ENCODE measurements at regions not wholly inside any gene's neighbourhood (a gene's known extent, or its start where the extent isn't known, plus 50 kb on each side); places are given as distances from the start of the nearest gene placed in this dataset.

DNA sequence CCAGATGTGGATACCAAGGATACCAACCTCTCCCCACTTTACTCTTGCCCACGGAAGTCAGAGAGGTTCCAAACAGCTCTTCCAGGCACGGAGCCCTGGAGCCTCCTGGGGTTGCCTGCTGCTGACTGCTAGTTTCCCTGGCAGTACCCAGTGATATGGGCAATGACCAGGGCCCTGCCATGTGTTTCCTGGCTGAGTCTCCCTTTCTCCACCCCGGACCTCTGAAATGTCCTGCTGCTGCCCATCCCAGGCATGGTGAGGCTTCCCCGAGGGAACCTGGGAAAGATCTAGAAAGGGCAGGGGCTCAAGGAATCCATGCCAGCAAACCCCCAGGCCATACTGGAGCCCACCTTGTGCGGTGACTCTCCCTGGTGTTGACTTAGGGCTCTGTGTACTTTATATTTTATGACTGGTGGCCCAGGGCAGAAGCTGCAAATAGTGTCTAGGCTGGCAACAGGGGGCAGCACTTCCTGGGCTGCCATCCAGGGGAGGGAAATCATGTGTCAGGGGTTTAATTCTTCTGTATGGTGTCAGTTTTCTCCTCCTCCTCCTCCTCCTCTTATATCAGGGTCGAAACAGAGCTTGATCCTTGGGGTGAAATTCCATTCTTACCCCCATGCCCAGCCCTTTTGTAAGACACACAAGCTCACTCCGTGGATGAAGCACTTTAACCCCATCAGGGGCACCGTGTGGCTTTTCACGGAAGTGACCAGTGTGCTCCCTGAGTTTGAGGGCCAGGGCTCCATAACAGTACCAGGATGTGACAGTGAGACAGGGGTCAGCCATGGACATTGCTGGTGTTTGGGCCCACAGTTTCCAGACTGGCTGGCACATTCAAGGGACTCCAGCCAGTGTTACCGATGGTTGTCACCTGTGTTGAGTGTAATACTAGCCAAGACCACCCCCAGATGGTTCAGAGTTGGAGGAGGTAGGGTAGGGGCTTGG, 62.4 kb upstream of the GDF10 start:
- no peak overlapping the region for H3K27ac Mint-ChIP-seq
- no peaks in the 10 kb centered on the region for H3K36me3 Mint-ChIP-seq (ENCODE audit: low read depth)
- TF ChIP-seq, protein P1, sequence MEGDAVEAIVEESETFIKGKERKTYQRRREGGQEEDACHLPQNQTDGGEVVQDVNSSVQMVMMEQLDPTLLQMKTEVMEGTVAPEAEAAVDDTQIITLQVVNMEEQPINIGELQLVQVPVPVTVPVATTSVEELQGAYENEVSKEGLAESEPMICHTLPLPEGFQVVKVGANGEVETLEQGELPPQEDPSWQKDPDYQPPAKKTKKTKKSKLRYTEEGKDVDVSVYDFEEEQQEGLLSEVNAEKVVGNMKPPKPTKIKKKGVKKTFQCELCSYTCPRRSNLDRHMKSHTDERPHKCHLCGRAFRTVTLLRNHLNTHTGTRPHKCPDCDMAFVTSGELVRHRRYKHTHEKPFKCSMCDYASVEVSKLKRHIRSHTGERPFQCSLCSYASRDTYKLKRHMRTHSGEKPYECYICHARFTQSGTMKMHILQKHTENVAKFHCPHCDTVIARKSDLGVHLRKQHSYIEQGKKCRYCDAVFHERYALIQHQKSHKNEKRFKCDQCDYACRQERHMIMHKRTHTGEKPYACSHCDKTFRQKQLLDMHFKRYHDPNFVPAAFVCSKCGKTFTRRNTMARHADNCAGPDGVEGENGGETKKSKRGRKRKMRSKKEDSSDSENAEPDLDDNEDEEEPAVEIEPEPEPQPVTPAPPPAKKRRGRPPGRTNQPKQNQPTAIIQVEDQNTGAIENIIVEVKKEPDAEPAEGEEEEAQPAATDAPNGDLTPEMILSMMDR (IDR thresholded peaks at IDR 0.05; ENCODE audit: unreplicated experiment in 3 of 3): no peak
- peaks cover 7% of the 10 kb centered on the region for H3K9me3 Mint-ChIP-seq
- H3K4me1 Mint-ChIP-seq: no peaks in the 10 kb centered on the region
- peaks cover 16% of the 10 kb centered on the region for H3K27me3 Mint-ChIP-seq (ENCODE audit: low read depth)
- no peak overlapping the region for H3K4me3 Mint-ChIP-seq

DNA sequence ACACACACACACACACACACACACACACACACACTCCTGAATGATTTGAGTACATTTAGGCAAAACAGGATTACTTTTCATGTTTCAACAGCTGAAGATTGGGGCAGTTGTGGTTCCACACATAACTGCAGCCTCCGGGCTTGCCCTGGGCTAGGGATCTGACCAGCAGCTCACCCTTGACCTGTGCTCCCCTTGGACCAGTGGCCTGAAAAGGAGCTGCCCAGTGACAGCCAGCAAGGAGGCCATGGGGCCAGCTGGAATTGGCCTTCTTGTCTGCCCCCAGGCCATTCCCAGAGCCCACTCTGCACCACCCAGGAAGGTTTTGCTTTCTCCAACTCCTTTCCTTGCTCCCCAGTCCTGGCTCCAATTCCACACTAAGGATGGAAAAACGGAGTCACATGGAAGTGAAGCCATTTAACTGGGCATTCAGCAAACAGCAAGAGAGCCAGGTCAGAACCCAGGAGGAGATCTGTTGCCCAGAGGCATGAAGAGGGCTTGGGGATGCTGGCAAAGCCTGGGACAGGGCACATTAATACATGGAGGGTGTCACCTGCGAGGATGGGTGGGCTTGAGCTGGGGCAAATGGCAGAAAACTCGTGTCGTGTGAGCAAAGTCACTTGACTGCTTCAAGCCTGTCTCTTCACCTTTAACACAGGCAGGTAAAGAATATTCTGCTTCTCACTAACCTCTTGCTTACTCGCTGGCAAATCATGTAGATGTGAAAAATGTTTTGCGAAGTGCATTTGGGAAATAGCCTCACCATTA, 61.5 kb upstream of the GDF10 start:
- no peaks in the 10 kb centered on the region for H3K36me3 Mint-ChIP-seq (ENCODE audit: low read depth)
- no peaks in the 10 kb centered on the region for H3K4me1 Mint-ChIP-seq
- H3K9me3 Mint-ChIP-seq: peaks cover 7% of the 10 kb centered on the region
- peaks cover 16% of the 10 kb centered on the region for H3K27me3 Mint-ChIP-seq (ENCODE audit: low read depth)
- TF ChIP-seq, protein P1 (IDR thresholded peaks at IDR 0.05; ENCODE audit: unreplicated experiment in 3 of 3): no peak
- no peak overlapping the region for H3K27ac Mint-ChIP-seq
- H3K4me3 Mint-ChIP-seq: no peak overlapping the region

DNA sequence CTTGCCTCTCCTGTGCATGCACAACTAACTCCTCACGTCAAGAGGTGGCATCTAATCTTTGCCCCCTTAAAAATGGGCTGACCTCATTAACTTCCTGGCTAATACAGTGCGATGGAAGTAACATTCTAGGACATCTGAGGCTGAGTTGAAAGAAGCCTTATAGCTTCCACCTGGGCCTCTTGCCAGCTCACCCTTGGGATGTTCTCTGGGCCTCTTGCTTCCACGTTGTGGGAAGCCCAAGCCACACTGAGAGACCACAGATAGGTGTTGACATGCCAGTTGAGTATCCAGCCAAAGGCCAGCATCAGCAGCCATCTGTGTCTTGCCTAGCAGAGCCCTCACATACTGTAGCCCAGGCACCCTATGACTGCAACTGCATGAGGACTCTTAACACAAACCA, 60.8 kb upstream of the GDF10 start:
- H3K27ac Mint-ChIP-seq: no peak overlapping the region
- peaks cover 3% of the 10 kb centered on the region for H3K4me1 Mint-ChIP-seq
- no peaks in the 10 kb centered on the region for H3K36me3 Mint-ChIP-seq (ENCODE audit: low read depth)
- H3K9me3 Mint-ChIP-seq: peaks cover 7% of the 10 kb centered on the region
- peaks cover 16% of the 10 kb centered on the region for H3K27me3 Mint-ChIP-seq (ENCODE audit: low read depth)
- TF ChIP-seq, protein P1 (IDR thresholded peaks at IDR 0.05; ENCODE audit: unreplicated experiment in 3 of 3): no peak
- H3K4me3 Mint-ChIP-seq: no peak overlapping the region

DNA sequence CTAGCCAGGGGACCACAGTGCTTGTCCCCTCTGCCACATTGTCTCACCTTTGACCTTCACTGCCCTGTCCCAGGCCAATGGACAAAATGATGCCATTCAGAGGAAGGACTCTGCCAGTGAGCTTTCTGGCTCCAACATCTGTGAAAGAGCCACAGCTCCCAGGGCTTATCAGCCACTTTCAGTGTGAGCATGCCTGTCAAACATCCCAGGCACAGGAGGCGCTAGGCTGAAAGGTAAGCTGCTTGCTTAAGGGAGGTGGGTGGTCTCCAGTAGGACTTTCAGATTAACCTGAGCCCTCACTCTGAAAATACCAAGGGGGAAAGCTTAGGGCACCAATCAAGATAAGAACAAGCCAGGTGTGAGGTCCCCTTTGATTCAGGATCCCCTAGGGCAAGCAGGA, 59.8 kb upstream of the GDF10 start:
- peaks cover 16% of the 10 kb centered on the region for H3K27me3 Mint-ChIP-seq (ENCODE audit: low read depth)
- peaks cover 7% of the 10 kb centered on the region for H3K9me3 Mint-ChIP-seq

DNA sequence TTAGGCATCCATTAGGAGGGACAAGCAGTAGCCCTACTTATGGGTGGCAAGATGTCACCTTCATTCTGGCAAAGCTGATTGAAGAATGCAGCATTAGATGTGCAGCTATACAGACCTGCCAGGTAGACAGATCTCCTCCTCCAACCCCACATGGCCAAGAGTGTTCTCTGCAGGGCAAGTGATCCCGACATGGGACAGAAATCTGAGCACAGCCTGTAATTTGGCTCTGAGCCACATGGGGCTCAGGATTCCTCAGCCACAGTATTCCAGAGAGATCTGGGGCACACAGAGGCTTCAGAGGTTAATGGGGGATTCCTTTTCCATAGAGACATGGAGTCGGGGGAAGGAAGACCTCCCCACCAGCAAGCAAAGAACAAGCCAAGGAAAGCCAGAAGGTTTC, 58.7 kb upstream of the GDF10 start:
- H3K9me3 Mint-ChIP-seq: peaks cover 5% of the 10 kb centered on the region
- no peak overlapping the region for H3K4me3 Mint-ChIP-seq
- H3K27ac Mint-ChIP-seq: no peak overlapping the region
- TF ChIP-seq, protein P1 (IDR thresholded peaks at IDR 0.05; ENCODE audit: unreplicated experiment in 3 of 3): no peak
- no peaks in the 10 kb centered on the region for H3K36me3 Mint-ChIP-seq (ENCODE audit: low read depth)
- H3K4me1 Mint-ChIP-seq: peaks cover 7% of the 10 kb centered on the region
- peaks cover 17% of the 10 kb centered on the region for H3K27me3 Mint-ChIP-seq (ENCODE audit: low read depth)

More for the DNA sequence above, 59.8 kb upstream of the GDF10 start:
- H3K27ac Mint-ChIP-seq: no peak overlapping the region
- TF ChIP-seq, protein P1 (IDR thresholded peaks at IDR 0.05; ENCODE audit: unreplicated experiment in 3 of 3): no peak
- peaks cover 7% of the 10 kb centered on the region for H3K4me1 Mint-ChIP-seq
- no peaks in the 10 kb centered on the region for H3K36me3 Mint-ChIP-seq (ENCODE audit: low read depth)
- no peak overlapping the region for H3K4me3 Mint-ChIP-seq
